WTC11 (cell line): ENCODE measurements at regions not wholly inside any gene's neighbourhood (a gene's known extent, or its start where the extent isn't known, plus 50 kb on each side); places are given as distances from the start of the nearest gene placed in this dataset.

ENCODE experiments used
- ATAC-seq: fragments of 200-7000 bp; cut with Tn5 transposase; 2 replicates; pipeline ENCODE4 v1.10.0; 2021; ENCODE audit warnings: mild to moderate bottlenecking, moderate library complexity
- CTCF ChIA-PET: fragments of 300-600 bp; sonication (Branson Sonifier 250); formaldehyde crosslinking; loops from one replicate; lab custom pipeline; 2021; ENCODE audit warnings: antibody characterized with exemption; lab: Charles Lee
- POLR2A ChIA-PET: fragments of 350-600 bp; sonication (Branson Sonifier 250); formaldehyde crosslinking; loops from one replicate; lab custom pipeline; 2021; ENCODE audit warnings: antibody characterized with exemption; lab: Charles Lee
- DNase-seq: peaks from one replicate; pipeline ENCODE4 v3.0.0; 2021; ENCODE audit warnings: low spot score
- H3K27ac Mint-ChIP-seq: 2 replicates; pipeline ENCODE4 v1.8.0; 2021; ENCODE audit warnings: mixed read lengths
- H3K27me3 Mint-ChIP-seq: 2 replicates; pipeline ENCODE4 v1.8.0; 2021; ENCODE audit warnings: low read depth, mild to moderate bottlenecking, moderate library complexity, mixed read lengths
- H3K36me3 Mint-ChIP-seq: 2 replicates; pipeline ENCODE4 v1.8.0; 2021; ENCODE audit warnings: mixed read lengths
- H3K4me1 Mint-ChIP-seq: 2 replicates; pipeline ENCODE4 v1.8.0; 2022; ENCODE audit warnings: mixed read lengths
- H3K4me3 Mint-ChIP-seq: 2 replicates; pipeline ENCODE4 v1.8.0; 2021; ENCODE audit warnings: mild to moderate bottlenecking, moderate library complexity, mixed read lengths
- H3K9me3 Mint-ChIP-seq: 2 replicates; pipeline ENCODE4 v1.8.0; 2021; ENCODE audit warnings: mixed read lengths
- ESRRA ChIP-seq: sonication (generic); formaldehyde crosslinking; IDR thresholded peaks from 2 replicates; pipeline ENCODE4 v1.8.1; 2022; ENCODE audit warnings: mild to moderate bottlenecking, missing genetic modification reagents, borderline replicate concordance
- ETV6 ChIP-seq: sonication (generic); formaldehyde crosslinking; IDR thresholded peaks from 2 replicates; pipeline ENCODE4 v1.8.1; 2022; ENCODE audit warnings: mild to moderate bottlenecking, missing genetic modification reagents
- FOXJ3 ChIP-seq: sonication (generic); formaldehyde crosslinking; IDR thresholded peaks from 2 replicates; pipeline ENCODE4 v1.9.0; 2021; ENCODE audit warnings: missing genetic modification reagents, mild to moderate bottlenecking, borderline replicate concordance
- FOXK1 ChIP-seq: sonication (generic); formaldehyde crosslinking; IDR thresholded peaks from 2 replicates; pipeline ENCODE4 v1.8.0; 2022; ENCODE audit warnings: mild to moderate bottlenecking, moderate library complexity, missing genetic modification reagents
- GTF2I ChIP-seq: fragments of 250-450 bp; sonication (Bioruptor Pico); conservative IDR thresholded peaks from 2 replicates; pipeline ENCODE4 v1.4.0; 2021; ENCODE audit warnings: mild to moderate bottlenecking
- JUN ChIP-seq: sonication (generic); formaldehyde crosslinking; IDR thresholded peaks from 2 replicates; pipeline ENCODE4 v1.8.0; 2023; ENCODE audit warnings: mild to moderate bottlenecking, missing genetic modification reagents
- NFATC4 ChIP-seq: fragments of 250-450 bp; sonication (Bioruptor Pico); IDR thresholded peaks from 2 replicates; pipeline ENCODE4 v1.9.0; 2021; ENCODE audit warnings: mild to moderate bottlenecking
- NFE2L1 ChIP-seq: sonication (generic); formaldehyde crosslinking; IDR thresholded peaks from 2 replicates; pipeline ENCODE4 v1.8.1; 2023; ENCODE audit warnings: missing genetic modification reagents
- NR1H2 ChIP-seq: sonication (generic); formaldehyde crosslinking; IDR thresholded peaks from 2 replicates; pipeline ENCODE4 v1.9.0; 2021; ENCODE audit warnings: mild to moderate bottlenecking, moderate library complexity, missing genetic modification reagents
- PRRX2 ChIP-seq: fragments of 250-450 bp; sonication (Bioruptor Pico); IDR thresholded peaks from 2 replicates; pipeline ENCODE4 v1.8.0; 2021; ENCODE audit warnings: mild to moderate bottlenecking
- TEAD1 ChIP-seq: sonication (generic); formaldehyde crosslinking; IDR thresholded peaks from 2 replicates; pipeline ENCODE4 v1.8.0; 2022; ENCODE audit warnings: mild to moderate bottlenecking, missing genetic modification reagents
- ZNF263 ChIP-seq: sonication (generic); formaldehyde crosslinking; IDR thresholded peaks from 2 replicates; pipeline ENCODE4 v1.8.1; 2022; ENCODE audit warnings: low read depth, mild to moderate bottlenecking, moderate library complexity, missing genetic modification reagents
- TF ChIP-seq, protein P1 (sequence below): fragments of 250-450 bp; sonication (Bioruptor Pico); IDR thresholded peaks from 2 replicates; pipeline ENCODE4 v1.9.0; 2021; ENCODE audit warnings: mild to moderate bottlenecking, borderline replicate concordance
- TF ChIP-seq, protein P2 (sequence below): sonication (generic); formaldehyde crosslinking; conservative IDR thresholded peaks from 2 replicates; pipeline ENCODE4 v1.8.1; 2022; ENCODE audit warnings: mild to moderate bottlenecking, missing genetic modification reagents
- TF ChIP-seq, protein P3 (sequence below): sonication (generic); formaldehyde crosslinking; IDR thresholded peaks from 2 replicates; pipeline ENCODE4 v1.8.0; 2023; ENCODE audit warnings: missing genetic modification reagents, mild to moderate bottlenecking, borderline replicate concordance
- TF ChIP-seq, protein P4 (sequence below): fragments of 250-450 bp; sonication (Bioruptor Pico); IDR thresholded peaks from 2 replicates; pipeline ENCODE4 v1.9.0; 2021; ENCODE audit warnings: mild to moderate bottlenecking
- TF ChIP-seq, protein P5 (sequence below): sonication (generic); formaldehyde crosslinking; IDR thresholded peaks from 2 replicates; pipeline ENCODE4 v1.8.1; 2022; ENCODE audit warnings: missing genetic modification reagents, borderline replicate concordance
- TF ChIP-seq, protein P6 (sequence below): sonication (generic); formaldehyde crosslinking; IDR thresholded peaks from 2 replicates; pipeline ENCODE4 v1.8.0; 2022; ENCODE audit warnings: missing genetic modification reagents

DNA sequence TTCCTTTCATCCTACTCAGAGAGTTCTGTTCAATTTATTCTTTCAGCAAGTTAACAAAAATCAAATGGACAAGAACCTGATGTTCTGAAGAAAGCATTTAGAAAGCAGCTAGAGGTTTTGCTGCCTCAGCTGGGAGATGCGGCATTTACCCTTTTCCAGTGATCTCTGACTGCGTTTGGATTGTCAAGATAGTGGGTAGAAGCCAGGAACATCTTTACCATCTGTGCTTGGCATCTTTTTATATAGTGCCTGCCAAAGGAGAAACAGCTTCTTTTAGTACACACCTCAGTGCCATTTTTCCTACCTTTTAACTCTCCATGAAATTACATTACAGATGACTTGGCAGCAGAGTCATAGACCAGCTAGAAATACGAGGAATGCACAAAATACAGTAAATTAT, 680.8 kb downstream of the SLITRK1 start:
- ChIA-PET CTCF (no interaction called here), POLR2A (no interaction called here)
- H3K4me1 Mint-ChIP-seq = peaks cover 2% of the 10 kb centered on the region
- H3K4me3 Mint-ChIP-seq = no peak overlapping the region
- DNase-seq (no peak), ATAC-seq (no peak)
- H3K27ac Mint-ChIP-seq = no peak overlapping the region
- H3K9me3 Mint-ChIP-seq = no peaks in the 10 kb centered on the region
- TF ChIP-seq, protein P1, sequence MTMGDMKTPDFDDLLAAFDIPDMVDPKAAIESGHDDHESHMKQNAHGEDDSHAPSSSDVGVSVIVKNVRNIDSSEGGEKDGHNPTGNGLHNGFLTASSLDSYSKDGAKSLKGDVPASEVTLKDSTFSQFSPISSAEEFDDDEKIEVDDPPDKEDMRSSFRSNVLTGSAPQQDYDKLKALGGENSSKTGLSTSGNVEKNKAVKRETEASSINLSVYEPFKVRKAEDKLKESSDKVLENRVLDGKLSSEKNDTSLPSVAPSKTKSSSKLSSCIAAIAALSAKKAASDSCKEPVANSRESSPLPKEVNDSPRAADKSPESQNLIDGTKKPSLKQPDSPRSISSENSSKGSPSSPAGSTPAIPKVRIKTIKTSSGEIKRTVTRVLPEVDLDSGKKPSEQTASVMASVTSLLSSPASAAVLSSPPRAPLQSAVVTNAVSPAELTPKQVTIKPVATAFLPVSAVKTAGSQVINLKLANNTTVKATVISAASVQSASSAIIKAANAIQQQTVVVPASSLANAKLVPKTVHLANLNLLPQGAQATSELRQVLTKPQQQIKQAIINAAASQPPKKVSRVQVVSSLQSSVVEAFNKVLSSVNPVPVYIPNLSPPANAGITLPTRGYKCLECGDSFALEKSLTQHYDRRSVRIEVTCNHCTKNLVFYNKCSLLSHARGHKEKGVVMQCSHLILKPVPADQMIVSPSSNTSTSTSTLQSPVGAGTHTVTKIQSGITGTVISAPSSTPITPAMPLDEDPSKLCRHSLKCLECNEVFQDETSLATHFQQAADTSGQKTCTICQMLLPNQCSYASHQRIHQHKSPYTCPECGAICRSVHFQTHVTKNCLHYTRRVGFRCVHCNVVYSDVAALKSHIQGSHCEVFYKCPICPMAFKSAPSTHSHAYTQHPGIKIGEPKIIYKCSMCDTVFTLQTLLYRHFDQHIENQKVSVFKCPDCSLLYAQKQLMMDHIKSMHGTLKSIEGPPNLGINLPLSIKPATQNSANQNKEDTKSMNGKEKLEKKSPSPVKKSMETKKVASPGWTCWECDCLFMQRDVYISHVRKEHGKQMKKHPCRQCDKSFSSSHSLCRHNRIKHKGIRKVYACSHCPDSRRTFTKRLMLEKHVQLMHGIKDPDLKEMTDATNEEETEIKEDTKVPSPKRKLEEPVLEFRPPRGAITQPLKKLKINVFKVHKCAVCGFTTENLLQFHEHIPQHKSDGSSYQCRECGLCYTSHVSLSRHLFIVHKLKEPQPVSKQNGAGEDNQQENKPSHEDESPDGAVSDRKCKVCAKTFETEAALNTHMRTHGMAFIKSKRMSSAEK (CRISPR knock-in tag) = no peak
- TF ChIP-seq, protein P2, sequence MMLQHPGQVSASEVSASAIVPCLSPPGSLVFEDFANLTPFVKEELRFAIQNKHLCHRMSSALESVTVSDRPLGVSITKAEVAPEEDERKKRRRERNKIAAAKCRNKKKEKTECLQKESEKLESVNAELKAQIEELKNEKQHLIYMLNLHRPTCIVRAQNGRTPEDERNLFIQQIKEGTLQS (CRISPR knock-in tag) = no peak
- TF ChIP-seq, protein P3, sequence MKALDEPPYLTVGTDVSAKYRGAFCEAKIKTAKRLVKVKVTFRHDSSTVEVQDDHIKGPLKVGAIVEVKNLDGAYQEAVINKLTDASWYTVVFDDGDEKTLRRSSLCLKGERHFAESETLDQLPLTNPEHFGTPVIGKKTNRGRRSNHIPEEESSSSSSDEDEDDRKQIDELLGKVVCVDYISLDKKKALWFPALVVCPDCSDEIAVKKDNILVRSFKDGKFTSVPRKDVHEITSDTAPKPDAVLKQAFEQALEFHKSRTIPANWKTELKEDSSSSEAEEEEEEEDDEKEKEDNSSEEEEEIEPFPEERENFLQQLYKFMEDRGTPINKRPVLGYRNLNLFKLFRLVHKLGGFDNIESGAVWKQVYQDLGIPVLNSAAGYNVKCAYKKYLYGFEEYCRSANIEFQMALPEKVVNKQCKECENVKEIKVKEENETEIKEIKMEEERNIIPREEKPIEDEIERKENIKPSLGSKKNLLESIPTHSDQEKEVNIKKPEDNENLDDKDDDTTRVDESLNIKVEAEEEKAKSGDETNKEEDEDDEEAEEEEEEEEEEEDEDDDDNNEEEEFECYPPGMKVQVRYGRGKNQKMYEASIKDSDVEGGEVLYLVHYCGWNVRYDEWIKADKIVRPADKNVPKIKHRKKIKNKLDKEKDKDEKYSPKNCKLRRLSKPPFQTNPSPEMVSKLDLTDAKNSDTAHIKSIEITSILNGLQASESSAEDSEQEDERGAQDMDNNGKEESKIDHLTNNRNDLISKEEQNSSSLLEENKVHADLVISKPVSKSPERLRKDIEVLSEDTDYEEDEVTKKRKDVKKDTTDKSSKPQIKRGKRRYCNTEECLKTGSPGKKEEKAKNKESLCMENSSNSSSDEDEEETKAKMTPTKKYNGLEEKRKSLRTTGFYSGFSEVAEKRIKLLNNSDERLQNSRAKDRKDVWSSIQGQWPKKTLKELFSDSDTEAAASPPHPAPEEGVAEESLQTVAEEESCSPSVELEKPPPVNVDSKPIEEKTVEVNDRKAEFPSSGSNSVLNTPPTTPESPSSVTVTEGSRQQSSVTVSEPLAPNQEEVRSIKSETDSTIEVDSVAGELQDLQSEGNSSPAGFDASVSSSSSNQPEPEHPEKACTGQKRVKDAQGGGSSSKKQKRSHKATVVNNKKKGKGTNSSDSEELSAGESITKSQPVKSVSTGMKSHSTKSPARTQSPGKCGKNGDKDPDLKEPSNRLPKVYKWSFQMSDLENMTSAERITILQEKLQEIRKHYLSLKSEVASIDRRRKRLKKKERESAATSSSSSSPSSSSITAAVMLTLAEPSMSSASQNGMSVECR (CRISPR knock-in tag) = no peak
- TF ChIP-seq NR1H2 = no peak
- TF ChIP-seq, protein P4, sequence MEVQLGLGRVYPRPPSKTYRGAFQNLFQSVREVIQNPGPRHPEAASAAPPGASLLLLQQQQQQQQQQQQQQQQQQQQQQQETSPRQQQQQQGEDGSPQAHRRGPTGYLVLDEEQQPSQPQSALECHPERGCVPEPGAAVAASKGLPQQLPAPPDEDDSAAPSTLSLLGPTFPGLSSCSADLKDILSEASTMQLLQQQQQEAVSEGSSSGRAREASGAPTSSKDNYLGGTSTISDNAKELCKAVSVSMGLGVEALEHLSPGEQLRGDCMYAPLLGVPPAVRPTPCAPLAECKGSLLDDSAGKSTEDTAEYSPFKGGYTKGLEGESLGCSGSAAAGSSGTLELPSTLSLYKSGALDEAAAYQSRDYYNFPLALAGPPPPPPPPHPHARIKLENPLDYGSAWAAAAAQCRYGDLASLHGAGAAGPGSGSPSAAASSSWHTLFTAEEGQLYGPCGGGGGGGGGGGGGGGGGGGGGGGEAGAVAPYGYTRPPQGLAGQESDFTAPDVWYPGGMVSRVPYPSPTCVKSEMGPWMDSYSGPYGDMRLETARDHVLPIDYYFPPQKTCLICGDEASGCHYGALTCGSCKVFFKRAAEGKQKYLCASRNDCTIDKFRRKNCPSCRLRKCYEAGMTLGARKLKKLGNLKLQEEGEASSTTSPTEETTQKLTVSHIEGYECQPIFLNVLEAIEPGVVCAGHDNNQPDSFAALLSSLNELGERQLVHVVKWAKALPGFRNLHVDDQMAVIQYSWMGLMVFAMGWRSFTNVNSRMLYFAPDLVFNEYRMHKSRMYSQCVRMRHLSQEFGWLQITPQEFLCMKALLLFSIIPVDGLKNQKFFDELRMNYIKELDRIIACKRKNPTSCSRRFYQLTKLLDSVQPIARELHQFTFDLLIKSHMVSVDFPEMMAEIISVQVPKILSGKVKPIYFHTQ (CRISPR knock-in tag) = no peak
- no peak for TF ChIP-seq ETV6 (CRISPR knock-in tag)
- no peak for TF ChIP-seq NFATC4
- no peak for TF ChIP-seq GTF2I
- no peak for TF ChIP-seq FOXJ3 (CRISPR knock-in tag)
- TF ChIP-seq, protein P5, sequence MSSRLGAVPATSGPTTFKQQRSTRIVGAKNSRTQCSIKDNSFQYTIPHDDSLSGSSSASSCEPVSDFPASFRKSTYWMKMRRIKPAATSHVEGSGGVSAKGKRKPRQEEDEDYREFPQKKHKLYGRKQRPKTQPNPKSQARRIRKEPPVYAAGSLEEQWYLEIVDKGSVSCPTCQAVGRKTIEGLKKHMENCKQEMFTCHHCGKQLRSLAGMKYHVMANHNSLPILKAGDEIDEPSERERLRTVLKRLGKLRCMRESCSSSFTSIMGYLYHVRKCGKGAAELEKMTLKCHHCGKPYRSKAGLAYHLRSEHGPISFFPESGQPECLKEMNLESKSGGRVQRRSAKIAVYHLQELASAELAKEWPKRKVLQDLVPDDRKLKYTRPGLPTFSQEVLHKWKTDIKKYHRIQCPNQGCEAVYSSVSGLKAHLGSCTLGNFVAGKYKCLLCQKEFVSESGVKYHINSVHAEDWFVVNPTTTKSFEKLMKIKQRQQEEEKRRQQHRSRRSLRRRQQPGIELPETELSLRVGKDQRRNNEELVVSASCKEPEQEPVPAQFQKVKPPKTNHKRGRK (CRISPR knock-in tag) = no peak
- TF ChIP-seq ESRRA (CRISPR knock-in tag) = no peak
- TF ChIP-seq JUN = no peak
- TF ChIP-seq ZNF263 (CRISPR knock-in tag) = no peak
- no peak for TF ChIP-seq PRRX2
- TF ChIP-seq FOXK1 (CRISPR knock-in tag) = no peak
- no peak for TF ChIP-seq NFE2L1 (CRISPR knock-in tag)
- no peak for TF ChIP-seq TEAD1 (CRISPR knock-in tag)
- TF ChIP-seq, protein P6, sequence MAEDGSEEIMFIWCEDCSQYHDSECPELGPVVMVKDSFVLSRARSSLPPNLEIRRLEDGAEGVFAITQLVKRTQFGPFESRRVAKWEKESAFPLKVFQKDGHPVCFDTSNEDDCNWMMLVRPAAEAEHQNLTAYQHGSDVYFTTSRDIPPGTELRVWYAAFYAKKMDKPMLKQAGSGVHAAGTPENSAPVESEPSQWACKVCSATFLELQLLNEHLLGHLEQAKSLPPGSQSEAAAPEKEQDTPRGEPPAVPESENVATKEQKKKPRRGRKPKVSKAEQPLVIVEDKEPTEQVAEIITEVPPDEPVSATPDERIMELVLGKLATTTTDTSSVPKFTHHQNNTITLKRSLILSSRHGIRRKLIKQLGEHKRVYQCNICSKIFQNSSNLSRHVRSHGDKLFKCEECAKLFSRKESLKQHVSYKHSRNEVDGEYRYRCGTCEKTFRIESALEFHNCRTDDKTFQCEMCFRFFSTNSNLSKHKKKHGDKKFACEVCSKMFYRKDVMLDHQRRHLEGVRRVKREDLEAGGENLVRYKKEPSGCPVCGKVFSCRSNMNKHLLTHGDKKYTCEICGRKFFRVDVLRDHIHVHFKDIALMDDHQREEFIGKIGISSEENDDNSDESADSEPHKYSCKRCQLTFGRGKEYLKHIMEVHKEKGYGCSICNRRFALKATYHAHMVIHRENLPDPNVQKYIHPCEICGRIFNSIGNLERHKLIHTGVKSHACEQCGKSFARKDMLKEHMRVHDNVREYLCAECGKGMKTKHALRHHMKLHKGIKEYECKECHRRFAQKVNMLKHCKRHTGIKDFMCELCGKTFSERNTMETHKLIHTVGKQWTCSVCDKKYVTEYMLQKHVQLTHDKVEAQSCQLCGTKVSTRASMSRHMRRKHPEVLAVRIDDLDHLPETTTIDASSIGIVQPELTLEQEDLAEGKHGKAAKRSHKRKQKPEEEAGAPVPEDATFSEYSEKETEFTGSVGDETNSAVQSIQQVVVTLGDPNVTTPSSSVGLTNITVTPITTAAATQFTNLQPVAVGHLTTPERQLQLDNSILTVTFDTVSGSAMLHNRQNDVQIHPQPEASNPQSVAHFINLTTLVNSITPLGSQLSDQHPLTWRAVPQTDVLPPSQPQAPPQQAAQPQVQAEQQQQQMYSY (CRISPR knock-in tag) = no peak
- H3K27me3 Mint-ChIP-seq = no peaks in the 10 kb centered on the region
- H3K36me3 Mint-ChIP-seq = no peaks in the 10 kb centered on the region
